ENCODE measurements at regions not wholly inside any gene's neighbourhood (a gene's known extent, or its start where the extent isn't known, plus 50 kb on each side); places are given as distances from the start of the nearest gene placed in this dataset.
"Not testable (repeated sequence)": the region's sequence is repeated elsewhere in the genome, so short reads cannot be mapped to it uniquely, and the experiment has no call there.

DNA sequence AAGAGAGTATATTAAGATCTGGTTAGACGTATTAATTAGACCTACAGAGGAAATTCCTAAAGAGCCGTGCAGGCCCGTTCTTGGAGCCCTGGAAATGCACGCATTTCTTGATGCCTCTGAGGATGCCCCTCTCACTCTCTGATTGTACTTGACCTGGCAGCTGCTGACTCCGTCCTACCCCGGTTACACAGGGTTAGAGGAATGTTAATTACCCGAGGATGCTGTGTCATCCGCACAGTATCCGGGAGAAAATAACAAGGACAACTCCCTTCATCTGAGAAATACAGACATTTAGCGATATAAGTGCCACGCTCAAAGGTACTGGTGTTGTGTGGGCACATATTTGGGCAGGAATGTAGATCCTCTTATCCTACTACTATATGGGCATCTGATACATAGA, 404.6 kb upstream of the FAT1 start:
- H3K27ac ChIP-seq (ENCODE audit: low read depth, low read length): no peak overlapping the region
- no peak overlapping the region for H3K4me3 ChIP-seq (ENCODE audit: low read depth in 1 of 2, low read length in 2 of 2)
- no peak overlapping the region for H3K9ac ChIP-seq (ENCODE audit: low read depth in 1 of 2, low read length in 2 of 2)
- no peaks in the 10 kb centered on the region for H3K27me3 ChIP-seq (ENCODE audit: control insufficient read depth in 1 of 2, insufficient read depth in 2 of 2, low read length in 2 of 2)
- no peaks in the 10 kb centered on the region for H3K9me3 ChIP-seq (ENCODE audit: control insufficient read depth in 1 of 2, low read length in 2 of 2)
- no peaks in the 10 kb centered on the region for H3K36me3 ChIP-seq (ENCODE audit: control insufficient read depth in 1 of 2, insufficient read depth in 2 of 2, low read length in 2 of 2)
- no peaks in the 10 kb centered on the region for H3K4me1 ChIP-seq (ENCODE audit: control insufficient read depth in 1 of 2, insufficient read depth in 2 of 2, low read length in 2 of 2)

- Histone ChIP-seq H3K4me3 (ENCODE audit: low read depth in 1 of 2, low read length in 2 of 2) (no peak overlapping the region), H3K4me1 (ENCODE audit: control insufficient read depth in 1 of 2, insufficient read depth in 2 of 2, low read length in 2 of 2) (no peaks in the 10 kb centered on the region), H3K36me3 (ENCODE audit: control insufficient read depth in 1 of 2, insufficient read depth in 2 of 2, low read length in 2 of 2) (no peaks in the 10 kb centered on the region), H3K9ac (ENCODE audit: low read depth in 1 of 2, low read length in 2 of 2) (no peak overlapping the region), H3K9me3 (ENCODE audit: control insufficient read depth in 1 of 2, low read length in 2 of 2) (no peaks in the 10 kb centered on the region), H3K27me3 (ENCODE audit: control insufficient read depth in 1 of 2, insufficient read depth in 2 of 2, low read length in 2 of 2) (no peaks in the 10 kb centered on the region), H3K27ac (ENCODE audit: low read depth, low read length) (no peak overlapping the region)
Observed at GRCh38 chr4:187128976-187129375, 405.3 kb upstream of the FAT1 start.

DNA sequence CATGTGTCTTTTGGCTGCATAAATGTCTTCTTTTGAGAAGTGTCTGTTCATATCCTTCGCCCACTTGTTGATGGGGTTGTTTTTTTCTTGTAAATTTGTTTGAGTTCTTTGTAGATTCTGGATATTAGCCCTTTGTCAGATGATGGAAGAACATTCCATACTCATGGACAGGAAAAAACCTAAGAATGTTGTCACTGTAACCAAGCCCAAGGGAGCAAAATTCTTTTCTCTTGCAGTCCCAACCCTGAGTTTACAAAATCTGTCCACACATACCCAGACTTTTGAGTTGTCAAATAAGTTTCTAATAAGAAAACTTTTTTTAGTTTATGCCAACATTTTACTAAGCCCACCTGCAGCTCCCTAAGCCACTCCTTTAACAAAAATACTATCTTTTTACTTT, 408.2 kb upstream of the FAT1 start:
- H3K27me3 ChIP-seq (ENCODE audit: control insufficient read depth in 1 of 2, insufficient read depth in 2 of 2, low read length in 2 of 2); H3K4me1 ChIP-seq (ENCODE audit: control insufficient read depth in 1 of 2, insufficient read depth in 2 of 2, low read length in 2 of 2); H3K4me3 ChIP-seq (ENCODE audit: low read depth in 1 of 2, low read length in 2 of 2); H3K9me3 ChIP-seq (ENCODE audit: control insufficient read depth in 1 of 2, low read length in 2 of 2); H3K36me3 ChIP-seq (ENCODE audit: control insufficient read depth in 1 of 2, insufficient read depth in 2 of 2, low read length in 2 of 2); H3K27ac ChIP-seq (ENCODE audit: low read depth, low read length); H3K9ac ChIP-seq (ENCODE audit: low read depth in 1 of 2, low read length in 2 of 2): not testable (repeated sequence)

GRCh38 chr4:187135878-187136277, 412.2 kb upstream of the FAT1 start:
- Histone ChIP-seq H3K27ac (ENCODE audit: low read depth, low read length) (no peak overlapping the region), H3K27me3 (ENCODE audit: control insufficient read depth in 1 of 2, insufficient read depth in 2 of 2, low read length in 2 of 2) (no peaks in the 10 kb centered on the region), H3K36me3 (ENCODE audit: control insufficient read depth in 1 of 2, insufficient read depth in 2 of 2, low read length in 2 of 2) (no peaks in the 10 kb centered on the region), H3K4me1 (ENCODE audit: control insufficient read depth in 1 of 2, insufficient read depth in 2 of 2, low read length in 2 of 2) (peaks cover 5 to 10% of the 10 kb centered on the region in 2 donors), H3K4me3 (ENCODE audit: low read depth in 1 of 2, low read length in 2 of 2) (no peak overlapping the region), H3K9ac (ENCODE audit: low read depth in 1 of 2, low read length in 2 of 2) (no peak overlapping the region), H3K9me3 (ENCODE audit: control insufficient read depth in 1 of 2, low read length in 2 of 2) (no peaks in the 10 kb centered on the region)

DNA sequence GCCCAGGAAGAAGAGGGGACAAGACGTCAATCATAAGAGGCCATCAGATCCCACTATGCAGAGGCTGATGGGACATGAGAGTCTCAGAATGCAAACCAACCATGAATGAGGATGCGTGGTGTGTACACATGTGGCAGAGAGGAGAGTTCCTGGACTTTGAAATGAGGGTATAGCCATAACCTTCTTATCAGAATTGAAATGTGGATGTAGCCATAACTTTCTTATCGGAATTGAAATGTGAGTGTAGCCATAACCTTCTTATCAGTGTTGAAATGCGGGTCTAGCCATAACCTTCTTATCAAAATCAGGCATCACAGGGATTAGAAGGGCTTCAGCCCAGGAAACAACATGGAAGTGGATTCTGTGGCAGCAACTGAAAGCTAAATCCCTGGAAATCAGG, 415.5 kb upstream of the FAT1 start:
- Histone ChIP-seq H3K4me3 (ENCODE audit: low read depth in 1 of 2, low read length in 2 of 2) (no peak overlapping the region), H3K36me3 (ENCODE audit: control insufficient read depth in 1 of 2, insufficient read depth in 2 of 2, low read length in 2 of 2) (no peaks in the 10 kb centered on the region), H3K9ac (ENCODE audit: low read depth in 1 of 2, low read length in 2 of 2) (no peak overlapping the region), H3K27me3 (ENCODE audit: control insufficient read depth in 1 of 2, insufficient read depth in 2 of 2, low read length in 2 of 2) (no peaks in the 10 kb centered on the region), H3K4me1 (ENCODE audit: control insufficient read depth in 1 of 2, insufficient read depth in 2 of 2, low read length in 2 of 2) (peaks cover 5 to 10% of the 10 kb centered on the region in 2 donors), H3K27ac (ENCODE audit: low read depth, low read length) (no peak overlapping the region), H3K9me3 (ENCODE audit: control insufficient read depth in 1 of 2, low read length in 2 of 2) (no peaks in the 10 kb centered on the region)

DNA sequence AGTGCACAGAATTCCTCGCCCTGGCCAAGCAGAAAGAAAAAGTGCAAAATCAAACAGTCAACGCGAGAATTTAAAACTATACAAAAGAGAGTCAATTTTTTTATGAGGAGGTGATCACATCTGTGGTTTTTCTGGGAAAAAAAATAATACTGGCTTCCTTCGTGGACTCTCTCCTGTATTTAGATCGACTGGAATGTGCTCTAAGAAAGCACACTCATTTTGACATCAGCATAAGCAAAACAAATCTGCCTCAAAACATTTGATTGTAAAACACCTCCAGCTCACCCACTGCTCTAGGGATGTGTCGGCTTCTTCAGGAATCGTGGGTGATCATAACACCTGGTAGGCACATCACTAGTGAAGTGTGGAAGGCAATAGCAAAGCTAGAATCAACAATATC, 417.4 kb upstream of the FAT1 start:
- Histone ChIP-seq H3K4me1 (ENCODE audit: control insufficient read depth in 1 of 2, insufficient read depth in 2 of 2, low read length in 2 of 2) (peaks cover 5 to 10% of the 10 kb centered on the region in 2 donors), H3K9ac (ENCODE audit: low read depth in 1 of 2, low read length in 2 of 2) (no peak overlapping the region), H3K4me3 (ENCODE audit: low read depth in 1 of 2, low read length in 2 of 2) (no peak overlapping the region), H3K9me3 (ENCODE audit: control insufficient read depth in 1 of 2, low read length in 2 of 2) (no peaks in the 10 kb centered on the region), H3K27ac (ENCODE audit: low read depth, low read length) (no peak overlapping the region), H3K27me3 (ENCODE audit: control insufficient read depth in 1 of 2, insufficient read depth in 2 of 2, low read length in 2 of 2) (no peaks in the 10 kb centered on the region), H3K36me3 (ENCODE audit: control insufficient read depth in 1 of 2, insufficient read depth in 2 of 2, low read length in 2 of 2) (no peaks in the 10 kb centered on the region)

- Histone ChIP-seq H3K9me3 (ENCODE audit: control insufficient read depth in 1 of 2, low read length in 2 of 2) (no peaks in the 10 kb centered on the region), H3K27me3 (ENCODE audit: control insufficient read depth in 1 of 2, insufficient read depth in 2 of 2, low read length in 2 of 2) (no peaks in the 10 kb centered on the region), H3K36me3 (ENCODE audit: control insufficient read depth in 1 of 2, insufficient read depth in 2 of 2, low read length in 2 of 2) (no peaks in the 10 kb centered on the region), H3K4me3 (ENCODE audit: low read depth in 1 of 2, low read length in 2 of 2) (no peak overlapping the region), H3K27ac (ENCODE audit: low read depth, low read length) (no peak overlapping the region), H3K9ac (ENCODE audit: low read depth in 1 of 2, low read length in 2 of 2) (no peak overlapping the region), H3K4me1 (ENCODE audit: control insufficient read depth in 1 of 2, insufficient read depth in 2 of 2, low read length in 2 of 2) (no peaks in the 10 kb centered on the region)
Observed at GRCh38 chr4:187149229-187149945, 425.7 kb upstream of the FAT1 start.

DNA sequence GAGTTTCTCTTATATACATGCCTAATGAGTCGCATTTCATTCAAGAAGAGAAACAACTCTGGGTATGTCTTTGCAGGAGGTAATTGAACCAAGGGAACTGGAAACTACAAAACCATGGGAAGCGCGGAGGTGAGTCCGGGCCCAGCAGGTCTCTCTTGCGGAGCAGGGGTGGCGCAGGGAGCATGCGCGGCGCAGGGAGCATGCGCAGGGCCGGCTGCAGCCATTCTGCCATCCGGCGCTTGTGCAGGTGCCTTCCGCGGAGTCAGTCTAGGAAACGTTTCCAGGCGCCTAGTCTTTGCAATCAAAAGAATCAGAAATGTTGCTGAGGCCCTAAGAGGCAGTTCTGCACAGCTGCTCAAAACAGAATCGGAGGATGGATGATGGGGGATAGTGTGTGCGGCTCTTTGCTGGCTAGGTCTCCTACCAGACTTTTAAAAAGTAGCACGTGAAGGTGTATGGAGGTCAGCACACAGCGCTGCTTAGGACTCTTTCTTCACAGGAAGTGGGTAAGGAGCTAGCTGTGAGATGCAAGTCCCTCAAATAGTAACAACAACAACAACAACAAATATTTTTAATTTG, 433.8 kb upstream of the FAT1 start:
- H3K4me3 ChIP-seq (ENCODE audit: low read depth in 1 of 2, low read length in 2 of 2): no peak overlapping the region
- H3K36me3 ChIP-seq (ENCODE audit: control insufficient read depth in 1 of 2, insufficient read depth in 2 of 2, low read length in 2 of 2): no peaks in the 10 kb centered on the region
- H3K27ac ChIP-seq (ENCODE audit: low read depth, low read length): no peak overlapping the region
- H3K9ac ChIP-seq (ENCODE audit: low read depth in 1 of 2, low read length in 2 of 2): no peak overlapping the region
- no peaks in the 10 kb centered on the region for H3K4me1 ChIP-seq (ENCODE audit: control insufficient read depth in 1 of 2, insufficient read depth in 2 of 2, low read length in 2 of 2)
- H3K9me3 ChIP-seq (ENCODE audit: control insufficient read depth in 1 of 2, low read length in 2 of 2): no peaks in the 10 kb centered on the region
- no peaks in the 10 kb centered on the region for H3K27me3 ChIP-seq (ENCODE audit: control insufficient read depth in 1 of 2, insufficient read depth in 2 of 2, low read length in 2 of 2)

DNA sequence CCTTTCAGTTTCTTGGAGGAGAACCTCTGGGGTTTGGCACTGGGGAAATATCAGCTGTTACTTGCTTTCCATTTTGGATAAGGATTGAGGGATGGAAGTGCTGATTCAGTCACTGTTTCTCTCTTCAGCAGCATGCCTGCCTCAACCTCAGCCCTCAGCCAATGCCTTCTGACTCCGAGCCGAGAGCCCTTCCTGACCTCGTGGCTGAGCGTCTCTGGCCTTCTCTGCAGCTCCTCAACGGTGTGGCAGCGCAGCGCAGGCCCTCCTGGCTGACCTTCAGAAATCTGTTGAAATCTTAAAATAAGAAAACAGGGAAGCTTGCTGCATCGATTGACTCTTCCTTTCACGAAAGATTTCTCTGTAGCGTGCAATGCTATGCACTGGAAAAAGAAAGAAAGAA, 434.3 kb upstream of the FAT1 start:
- H3K36me3 ChIP-seq (ENCODE audit: control insufficient read depth in 1 of 2, insufficient read depth in 2 of 2, low read length in 2 of 2): no peaks in the 10 kb centered on the region
- H3K4me3 ChIP-seq (ENCODE audit: low read depth in 1 of 2, low read length in 2 of 2): no peak overlapping the region
- no peaks in the 10 kb centered on the region for H3K9me3 ChIP-seq (ENCODE audit: control insufficient read depth in 1 of 2, low read length in 2 of 2)
- H3K4me1 ChIP-seq (ENCODE audit: control insufficient read depth in 1 of 2, insufficient read depth in 2 of 2, low read length in 2 of 2): no peaks in the 10 kb centered on the region
- H3K27me3 ChIP-seq (ENCODE audit: control insufficient read depth in 1 of 2, insufficient read depth in 2 of 2, low read length in 2 of 2): no peaks in the 10 kb centered on the region
- H3K9ac ChIP-seq (ENCODE audit: low read depth in 1 of 2, low read length in 2 of 2): no peak overlapping the region
- H3K27ac ChIP-seq (ENCODE audit: low read depth, low read length): no peak overlapping the region

DNA sequence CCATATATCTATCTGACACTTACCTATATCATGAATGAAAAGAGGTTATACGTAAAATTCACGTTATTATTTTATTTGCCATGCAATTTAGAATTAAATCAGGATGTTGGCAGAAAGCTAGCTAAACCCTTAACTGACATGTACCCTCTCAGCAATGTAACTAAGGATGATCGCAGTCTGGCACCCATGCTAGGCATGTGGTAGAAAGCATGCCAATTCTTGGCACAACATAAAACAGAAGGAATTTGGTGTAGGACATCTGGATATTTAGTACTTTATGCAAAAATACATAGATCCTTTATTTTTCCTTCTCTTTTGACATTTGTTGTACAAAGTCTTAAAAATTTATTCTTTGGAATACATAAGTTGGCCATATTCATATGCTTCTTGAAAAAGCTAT, 436.8 kb upstream of the FAT1 start:
- Histone ChIP-seq H3K9me3 (ENCODE audit: control insufficient read depth in 1 of 2, low read length in 2 of 2) (no peaks in the 10 kb centered on the region), H3K27me3 (ENCODE audit: control insufficient read depth in 1 of 2, insufficient read depth in 2 of 2, low read length in 2 of 2) (no peaks in the 10 kb centered on the region), H3K4me3 (ENCODE audit: low read depth in 1 of 2, low read length in 2 of 2) (no peak overlapping the region), H3K9ac (ENCODE audit: low read depth in 1 of 2, low read length in 2 of 2) (no peak overlapping the region), H3K27ac (ENCODE audit: low read depth, low read length) (no peak overlapping the region), H3K4me1 (ENCODE audit: control insufficient read depth in 1 of 2, insufficient read depth in 2 of 2, low read length in 2 of 2) (no peaks in the 10 kb centered on the region), H3K36me3 (ENCODE audit: control insufficient read depth in 1 of 2, insufficient read depth in 2 of 2, low read length in 2 of 2) (no peaks in the 10 kb centered on the region)

Data from duodenal mucosa (tissue), 2 donors.